T-helper 22 cell (primary cell): ENCODE measurements at regions not wholly inside any gene's neighbourhood (a gene's known extent, or its start where the extent isn't known, plus 50 kb on each side); places are given as distances from the start of the nearest gene placed in this dataset.

Source experiments
- DNase-seq: peaks from one replicate; pipeline ENCODE4 v3.0.0-alpha.2; 2020; ENCODE audit warnings: low read depth

DNA sequence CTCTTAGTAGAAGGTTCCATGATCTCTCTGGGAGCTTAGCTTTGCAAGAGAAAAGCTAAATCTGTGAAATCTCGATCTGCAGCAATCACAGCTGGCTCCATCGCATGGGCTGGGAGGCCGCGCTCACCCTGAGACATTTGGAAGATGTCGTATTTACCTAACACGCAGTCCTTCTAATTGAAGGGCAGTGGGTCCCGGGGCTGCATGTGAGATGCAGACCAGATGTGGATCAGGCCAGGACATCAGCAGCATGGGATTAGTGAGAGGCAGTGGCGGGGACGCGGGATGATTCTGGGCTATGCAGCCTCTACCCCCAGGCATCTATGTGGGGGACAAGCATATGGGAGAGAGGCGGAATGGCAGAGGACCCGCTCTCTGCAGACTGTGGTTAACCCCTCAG is 312.4 kb upstream of the RTL1 start:
- no peak for DNase-seq

DNA sequence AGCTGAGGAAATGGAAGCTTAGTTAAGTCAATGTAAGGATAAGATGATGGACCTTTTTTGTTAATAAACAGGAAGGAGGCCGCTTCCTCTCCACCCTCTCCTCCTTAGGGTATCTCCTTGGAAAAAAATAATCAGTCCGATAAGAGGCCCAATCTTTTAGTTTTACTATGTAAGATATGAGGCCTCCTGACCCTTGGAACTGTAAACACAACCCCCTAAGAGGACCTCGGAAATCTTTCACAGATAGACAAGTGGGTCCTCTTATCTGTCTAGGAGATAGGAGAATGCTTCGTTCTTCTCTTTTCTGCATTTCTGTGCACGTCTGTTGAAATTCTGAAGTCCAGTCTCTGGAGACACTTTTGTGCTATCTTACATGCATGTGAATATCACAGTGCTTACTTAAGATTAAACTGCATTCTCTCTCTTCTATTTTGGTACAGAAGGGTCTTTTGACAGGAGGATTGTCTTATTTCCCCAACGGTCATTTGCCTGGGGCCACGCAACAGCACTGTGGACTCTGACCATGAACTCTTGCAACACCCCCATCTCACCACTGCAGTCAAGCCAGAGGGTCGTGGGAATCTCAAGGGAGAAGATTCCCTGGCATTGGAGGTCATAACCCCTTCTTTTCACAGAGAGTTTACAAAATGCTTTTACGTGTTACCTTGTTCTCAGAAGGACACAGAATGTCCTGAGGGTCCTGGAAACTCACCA is 313.0 kb upstream of the RTL1 start:
- DNase-seq, result no peak

DNA sequence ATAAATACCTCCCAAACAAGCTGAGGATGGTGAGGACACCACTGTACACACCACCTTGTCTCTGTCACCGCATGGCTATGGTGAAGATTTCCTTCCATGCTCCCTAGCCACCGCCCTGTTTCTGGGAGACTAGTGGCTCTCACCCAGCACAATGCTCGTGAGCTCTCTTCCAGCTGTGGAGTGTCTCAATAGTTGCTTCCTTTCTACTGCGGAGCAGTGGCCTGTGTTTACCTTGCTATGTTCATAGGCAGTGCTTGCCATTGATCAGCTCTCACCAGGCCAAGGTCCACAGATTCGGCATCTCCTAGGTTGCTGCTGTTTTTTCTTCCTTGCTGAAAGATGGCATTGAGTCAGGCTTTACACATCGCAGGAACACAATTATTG is 313.6 kb upstream of the RTL1 start:
- no peak for DNase-seq

GRCh38 chr14:101217616-101218371 is 314.3 kb upstream of the RTL1 start:
- DNase-seq, result no peak

GRCh38 chr14:101219896-101220703 is 316.6 kb upstream of the RTL1 start:
- DNase-seq, result no peak

GRCh38 chr14:101220921-101221510 is 317.5 kb upstream of the RTL1 start:
- no peak for DNase-seq

- DNase-seq, result no peak
These were observed 318.1 kb upstream of the RTL1 start for GRCh38 chr14:101221549-101222160.

DNA sequence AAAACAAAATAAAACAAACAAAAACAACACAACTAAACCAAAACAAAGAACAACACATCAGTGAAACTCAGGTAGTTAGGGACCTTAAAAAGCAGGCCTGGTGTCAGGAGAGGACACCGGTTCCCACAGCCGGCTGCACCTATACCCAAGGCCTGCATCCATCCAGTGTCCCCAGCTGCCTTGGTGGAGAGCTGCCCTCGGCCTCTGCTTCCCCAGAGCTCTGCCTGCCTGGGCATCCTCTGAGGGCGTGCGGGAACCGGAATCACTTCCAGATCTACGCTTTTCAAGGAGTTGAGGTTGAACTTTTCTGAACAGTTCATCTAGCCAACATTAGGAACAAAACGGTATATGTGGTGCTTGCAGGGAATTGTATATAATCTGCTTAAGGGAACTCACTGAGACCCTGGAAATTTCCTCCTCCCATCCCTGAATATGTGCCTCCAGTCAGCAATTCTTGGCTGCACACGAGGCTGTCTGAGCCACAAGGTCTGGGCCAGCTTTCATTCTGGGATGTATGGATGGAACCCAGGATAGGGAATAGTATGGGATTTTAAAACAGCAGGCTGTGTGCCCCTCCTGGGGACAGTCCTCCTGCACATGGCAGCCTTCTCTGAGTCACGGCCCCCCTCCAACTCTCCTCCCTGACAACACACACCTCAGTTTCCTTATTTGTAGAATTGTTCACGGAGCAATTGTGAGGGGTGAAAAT is 319.0 kb upstream of the RTL1 start:
- DNase-seq, result no peak

DNA sequence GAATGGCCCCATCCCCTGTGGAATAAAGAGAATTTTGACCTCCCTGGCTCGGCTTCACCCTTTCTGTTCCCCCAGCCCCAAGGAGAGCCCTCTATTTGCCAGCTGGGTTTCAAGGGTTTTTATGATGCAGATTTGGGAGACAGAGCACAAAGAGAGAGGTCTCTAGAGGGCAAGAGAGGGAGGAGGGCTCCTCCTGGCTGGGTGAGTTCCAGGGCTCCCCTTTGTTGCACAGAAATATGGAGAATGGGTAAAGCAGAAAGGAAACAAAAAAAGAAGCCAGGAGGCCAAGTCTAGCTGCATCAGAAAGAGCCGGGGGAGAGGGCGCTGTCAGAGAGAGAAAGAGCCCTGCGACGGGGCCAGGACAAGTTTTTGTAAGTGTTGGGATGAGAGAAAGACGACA is 319.6 kb upstream of the RTL1 start:
- DNase-seq, result no peak

- DNase-seq, result no peak
These were observed 320.1 kb upstream of the RTL1 start for GRCh38 chr14:101223561-101224162.

DNA sequence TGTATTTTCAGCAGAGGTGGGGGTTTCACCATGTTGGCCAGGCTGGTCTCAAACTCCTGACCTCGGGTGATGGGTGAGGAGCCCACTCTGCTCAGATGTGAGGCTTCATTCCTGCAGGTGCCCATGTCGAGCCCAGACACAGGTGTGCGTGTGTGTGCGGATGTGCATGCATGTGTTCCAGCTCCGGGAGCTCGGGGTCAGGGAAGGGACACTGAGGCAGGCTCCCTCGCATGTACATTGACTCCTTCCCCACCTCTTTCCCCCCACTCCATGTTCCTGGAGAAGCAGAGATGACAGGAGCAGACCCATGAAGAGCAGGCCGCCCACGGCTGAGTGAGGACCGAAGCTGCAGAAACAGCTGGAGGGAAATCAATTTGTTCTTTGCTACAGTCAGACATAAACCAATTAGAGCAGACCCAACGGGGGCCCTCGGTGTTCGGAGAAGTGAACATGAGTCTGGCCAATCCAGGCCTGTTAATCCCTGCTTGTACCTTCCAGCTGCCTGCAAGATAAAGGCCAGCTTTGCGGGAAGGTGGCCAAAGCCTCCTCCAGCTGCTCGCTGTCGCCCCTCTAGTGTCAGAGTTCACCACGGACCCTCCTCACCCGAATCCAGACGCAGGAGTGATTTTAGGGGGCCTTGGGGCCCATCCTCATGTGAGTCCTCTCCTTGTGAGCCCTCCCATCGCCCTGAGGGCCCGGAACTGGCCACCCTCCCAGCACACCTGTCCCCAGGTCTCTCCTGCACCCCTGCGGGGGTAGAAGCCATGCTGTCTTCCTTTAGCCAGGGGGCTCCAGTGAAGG is 321.0 kb upstream of the RTL1 start:
- DNase-seq, result no peak

DNA sequence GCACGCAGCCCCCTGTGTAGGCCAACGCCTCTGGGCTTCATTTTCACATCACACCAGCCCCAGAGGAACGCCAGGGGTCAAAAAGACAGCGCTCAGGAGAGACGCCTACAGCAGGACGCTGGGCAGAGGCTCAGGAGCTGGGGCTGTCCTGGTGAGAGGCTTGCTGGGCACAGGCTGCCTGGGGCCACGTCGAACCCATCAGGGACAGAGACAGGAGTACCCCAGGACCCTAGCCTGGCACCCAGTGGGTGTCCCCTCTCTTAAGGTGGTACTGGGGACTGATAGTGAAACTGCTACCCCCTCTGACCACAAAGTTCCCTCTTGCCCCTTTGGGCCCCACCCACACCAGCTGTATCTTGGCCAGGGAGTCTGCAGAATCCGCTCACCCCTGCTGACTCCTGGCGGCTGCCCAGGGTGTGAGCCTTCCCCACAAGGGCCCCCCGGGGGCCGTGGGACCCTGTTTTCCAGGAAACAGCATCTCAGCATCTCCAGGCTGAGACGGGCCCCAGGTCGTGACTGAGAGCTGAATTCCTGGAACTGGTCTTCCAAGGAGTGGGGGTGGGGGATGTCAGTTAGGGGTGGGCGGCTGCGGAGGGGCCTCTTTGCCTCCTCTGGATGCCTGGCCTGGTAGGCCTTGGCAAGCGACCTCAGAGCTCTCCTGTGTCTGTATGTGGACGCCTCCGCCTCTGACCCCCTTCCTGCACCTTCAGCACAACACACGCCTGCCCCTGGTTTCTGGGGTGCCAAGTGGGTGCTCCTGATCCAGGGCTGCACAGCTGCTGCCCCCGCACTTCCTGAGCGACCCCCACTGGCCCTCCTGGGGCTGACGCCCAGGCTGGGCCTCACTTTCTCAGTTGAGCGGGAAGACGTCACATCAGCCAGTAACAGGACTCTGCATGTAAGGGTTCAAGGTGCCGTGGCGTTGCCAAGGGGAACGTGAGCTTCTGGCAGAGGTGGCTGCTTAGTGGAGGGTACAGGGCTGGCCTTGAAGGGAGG is 321.9 kb upstream of the RTL1 start:
- DNase-seq, result no peak

GRCh38 chr14:101226265-101226602 is 322.7 kb upstream of the RTL1 start:
- no peak for DNase-seq

DNA sequence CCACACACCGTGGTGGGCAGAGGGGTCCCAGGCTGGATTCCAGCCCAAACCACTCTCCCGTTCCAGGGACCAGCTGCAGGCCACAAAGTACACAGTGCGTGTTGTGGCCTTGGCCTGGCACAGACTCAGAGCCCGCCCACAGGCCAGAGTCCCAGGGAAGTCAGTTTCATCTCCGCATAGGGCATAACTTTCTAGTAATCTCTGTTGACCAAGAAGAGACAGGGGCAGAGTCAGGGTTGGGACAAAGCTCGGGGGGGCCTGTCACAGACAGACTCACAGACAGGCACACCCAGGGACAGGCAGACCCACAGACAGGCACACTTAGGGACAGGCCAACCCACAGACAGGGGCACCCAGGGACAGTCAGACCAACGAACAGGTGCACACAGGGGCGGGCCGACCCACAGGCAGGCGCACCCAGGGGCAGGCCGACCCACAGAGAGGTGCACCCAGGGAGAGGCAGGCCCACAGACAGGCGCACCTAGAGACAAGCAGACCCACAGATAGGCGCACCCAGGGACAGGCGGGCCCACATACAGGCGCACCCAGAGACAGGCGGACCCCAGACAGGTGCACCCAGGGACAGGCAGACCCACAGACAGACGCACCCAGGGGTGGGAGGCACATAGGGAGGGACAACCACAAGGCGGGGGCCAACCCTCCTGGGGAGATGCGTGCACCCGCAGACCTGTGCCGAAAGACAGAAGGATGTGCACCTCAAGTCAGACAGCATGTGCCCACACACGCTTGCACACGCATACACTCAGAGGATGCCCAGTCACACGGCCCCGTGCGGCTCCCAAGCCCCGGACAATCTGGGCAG is 323.3 kb upstream of the RTL1 start:
- DNase-seq, result no peak

DNA sequence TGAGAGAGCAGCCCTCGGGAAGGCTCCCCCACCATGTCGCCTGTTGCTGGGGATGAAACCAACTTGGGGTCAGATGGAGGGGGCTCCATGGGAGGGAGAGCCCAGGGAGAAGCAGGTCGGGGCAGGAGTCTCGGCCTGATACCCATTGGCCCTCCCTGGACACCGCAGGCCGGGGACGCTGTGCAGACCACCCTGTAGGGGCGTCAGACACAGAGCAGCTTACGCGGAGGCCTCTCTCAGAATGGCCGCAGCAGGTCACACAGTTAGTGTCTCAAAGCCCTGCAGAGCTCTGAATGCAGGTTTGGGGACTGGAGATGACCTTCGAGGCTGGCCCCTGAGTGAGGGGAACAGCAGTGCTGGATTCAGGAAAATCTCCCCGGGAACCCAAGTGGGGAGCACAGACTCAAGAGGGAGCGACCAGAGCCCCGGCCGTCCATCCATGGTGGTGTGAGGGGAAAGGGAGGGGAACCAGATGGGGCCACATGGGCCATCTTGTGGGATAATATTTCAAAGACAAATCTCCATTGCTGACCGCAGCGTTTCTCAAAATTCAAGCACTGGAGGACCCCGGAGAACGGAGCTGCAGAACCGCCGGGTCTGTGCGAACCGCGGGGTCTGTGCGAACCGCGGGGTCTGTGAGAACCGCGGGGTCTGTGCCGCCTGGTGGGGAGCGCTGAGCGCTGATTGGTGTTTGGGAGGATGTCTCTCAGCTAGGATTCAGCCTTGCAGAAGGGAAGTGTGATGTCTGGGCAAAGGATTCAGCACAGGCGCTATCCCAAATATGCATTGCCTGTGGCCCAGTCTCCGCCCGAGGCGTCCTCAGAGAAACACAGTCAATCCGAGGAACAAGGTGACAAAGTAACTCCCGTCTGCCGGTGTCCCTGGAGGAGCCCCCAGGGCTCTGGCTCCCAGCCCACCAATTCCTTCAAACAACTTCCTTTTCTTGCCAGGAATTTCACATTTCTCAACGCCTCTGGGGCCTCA is 324.4 kb upstream of the RTL1 start:
- DNase-seq, result no peak

DNA sequence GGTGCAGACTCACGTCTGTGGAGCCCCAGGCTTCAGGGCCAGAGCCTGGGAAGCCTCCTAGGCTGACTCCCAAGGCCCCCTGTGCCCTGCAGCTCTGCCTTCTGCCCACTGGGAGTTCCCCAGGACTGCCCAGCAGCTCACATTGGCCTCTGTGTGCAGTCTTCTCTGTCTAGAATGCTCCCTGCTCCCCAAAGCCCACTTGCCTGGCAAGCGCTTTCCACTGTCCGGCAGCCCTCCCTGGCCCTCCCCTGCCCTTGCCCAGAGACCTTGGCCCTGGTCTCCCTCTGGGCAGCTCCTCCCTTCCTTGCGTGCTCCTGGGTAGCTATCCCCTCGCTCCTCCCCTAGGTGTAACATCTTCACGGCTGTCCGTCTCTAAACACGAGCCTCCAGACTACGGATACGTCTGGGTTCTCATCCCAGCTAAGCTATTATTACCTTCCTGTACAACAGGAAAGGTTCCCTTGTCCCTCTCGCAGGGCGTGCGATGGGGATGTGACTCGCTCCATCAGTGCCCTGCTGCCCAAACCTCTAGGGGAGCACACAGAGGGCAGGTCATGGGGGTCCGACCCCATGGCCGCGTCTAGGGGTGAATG is 325.5 kb upstream of the RTL1 start:
- DNase-seq, result no peak

- no peak for DNase-seq
These were observed 326.1 kb upstream of the RTL1 start for GRCh38 chr14:101229666-101230065.
